HS-27A (cell line): ENCODE measurements at regions not wholly inside any gene's neighbourhood (a gene's known extent, or its start where the extent isn't known, plus 50 kb on each side); places are given as distances from the start of the nearest gene placed in this dataset.
"Not testable (repeated sequence)": the region's sequence is repeated elsewhere in the genome, so short reads cannot be mapped to it uniquely, and the experiment has no call there.

Source experiments
- DNase-seq: peaks from one replicate; pipeline ENCODE4 v3.0.0-alpha.2; 2012; ENCODE audit warnings: low read depth, missing footprints

DNA sequence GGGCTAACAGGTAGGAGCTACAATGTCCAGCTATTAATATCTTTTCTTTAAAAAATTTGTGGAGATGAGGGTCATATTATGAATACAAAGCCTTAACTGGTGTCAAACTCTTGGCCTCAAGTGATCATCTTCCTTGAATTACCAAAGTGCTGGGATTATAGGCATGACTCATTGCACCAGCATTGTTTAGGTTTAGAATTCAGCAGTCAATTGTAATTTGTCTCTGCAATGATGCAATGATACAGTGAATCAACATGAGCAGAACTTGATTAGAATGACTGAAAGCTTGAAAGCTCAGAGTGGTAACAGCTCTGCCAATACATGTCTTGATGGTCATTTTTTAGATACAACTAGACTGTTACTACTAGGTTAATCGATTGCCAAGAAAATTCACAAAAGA, 752.8 kb upstream of the MIR17HG start:
- peak; percentile 5 for DNase-seq

GRCh38 chr13:90605664-90606063, 741.8 kb upstream of the MIR17HG start:
- DNase-seq = no peak

DNA sequence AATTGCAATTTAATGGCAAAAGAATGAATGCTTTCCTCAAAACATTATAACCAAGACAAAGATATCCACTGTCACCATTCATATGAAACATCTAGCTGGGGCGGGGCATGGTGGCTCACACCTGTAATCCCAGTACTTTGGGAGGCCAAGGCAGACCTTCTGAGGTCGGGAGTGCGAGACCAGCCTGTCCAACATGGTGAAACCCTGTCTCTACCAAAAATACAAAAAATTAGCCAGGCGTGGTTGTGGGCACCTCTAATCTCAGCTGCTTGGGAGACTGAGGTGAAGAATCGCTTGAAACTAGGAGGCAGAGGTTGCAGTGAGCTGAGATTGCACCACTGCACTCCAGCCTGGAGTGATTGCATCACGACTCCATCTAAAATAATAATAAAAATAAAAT, 740.6 kb upstream of the MIR17HG start:
- not testable (repeated sequence) for DNase-seq

DNA sequence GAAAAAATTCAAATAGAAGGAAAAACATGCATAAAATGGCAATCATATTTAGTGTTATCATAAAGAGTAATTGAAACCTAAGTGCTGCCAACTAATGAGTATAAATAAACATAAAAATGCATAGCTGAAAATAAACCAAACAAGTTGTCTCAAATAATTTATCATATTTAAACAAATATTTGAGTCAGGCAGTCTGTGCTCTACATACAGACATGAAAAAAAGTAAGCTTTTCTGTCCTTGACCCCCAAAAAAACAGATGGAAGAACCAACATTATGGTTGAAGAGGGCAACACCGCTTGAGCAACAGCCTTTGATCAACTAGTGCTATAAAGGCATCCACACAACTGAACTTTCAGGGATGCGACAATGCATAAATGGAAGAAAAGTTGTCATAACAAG, 735.1 kb upstream of the MIR17HG start:
- DNase-seq = no peak

DNA sequence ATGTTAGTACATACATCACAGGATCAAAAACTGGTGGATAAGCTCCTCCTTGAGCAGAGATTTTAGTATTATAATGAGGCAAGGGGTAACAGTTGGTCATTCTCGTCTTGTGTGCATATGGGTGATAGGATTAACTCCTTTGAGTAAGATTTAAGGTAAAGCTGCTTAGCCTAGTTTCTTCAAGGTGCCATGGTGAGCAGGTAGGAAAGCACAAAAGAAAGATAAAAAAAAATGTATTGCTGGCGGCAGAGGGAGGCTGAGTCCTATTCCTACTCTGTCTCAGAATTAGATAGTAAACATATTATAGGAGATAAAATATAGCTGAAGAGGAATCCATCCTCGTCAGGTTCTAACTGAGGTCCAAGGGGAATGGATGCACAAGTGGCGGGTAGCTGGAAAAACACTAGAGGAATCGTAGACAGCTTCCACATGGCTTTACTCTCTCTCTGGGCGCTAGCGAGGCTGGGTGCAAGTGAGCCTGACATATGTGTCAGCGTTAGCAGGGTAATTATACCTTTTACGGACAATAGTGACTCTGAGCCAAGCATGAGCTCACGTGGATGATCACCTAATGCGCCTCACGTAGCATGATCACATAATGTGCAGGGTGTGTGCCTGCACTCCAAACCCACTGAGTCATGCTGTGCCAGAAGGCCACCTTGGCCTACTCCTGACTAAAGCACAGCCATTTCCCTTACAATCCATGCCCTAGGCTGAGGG, 734.3 kb upstream of the MIR17HG start:
- no peak for DNase-seq

GRCh38 chr13:90615236-90615635, 732.3 kb upstream of the MIR17HG start:
- no peak for DNase-seq

DNA sequence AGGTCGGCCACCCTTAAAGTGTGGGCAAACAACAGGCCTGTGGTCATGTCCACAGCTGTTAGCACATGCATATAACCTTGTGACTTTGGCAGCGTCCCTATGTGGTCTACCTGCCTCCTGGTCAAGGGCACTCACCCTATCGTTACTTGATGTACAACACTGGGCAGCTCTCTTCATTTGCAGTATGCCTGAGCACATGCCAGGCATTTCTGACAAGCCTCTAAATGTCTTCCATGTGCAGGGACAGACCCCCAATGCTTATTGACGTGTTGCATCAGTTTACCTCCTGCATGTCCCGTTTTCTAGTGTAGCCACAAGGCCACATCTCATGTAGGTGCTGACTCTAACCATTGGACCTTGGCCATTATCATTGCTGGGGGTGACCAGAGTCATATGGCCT, 731.7 kb upstream of the MIR17HG start:
- DNase-seq = no peak

DNA sequence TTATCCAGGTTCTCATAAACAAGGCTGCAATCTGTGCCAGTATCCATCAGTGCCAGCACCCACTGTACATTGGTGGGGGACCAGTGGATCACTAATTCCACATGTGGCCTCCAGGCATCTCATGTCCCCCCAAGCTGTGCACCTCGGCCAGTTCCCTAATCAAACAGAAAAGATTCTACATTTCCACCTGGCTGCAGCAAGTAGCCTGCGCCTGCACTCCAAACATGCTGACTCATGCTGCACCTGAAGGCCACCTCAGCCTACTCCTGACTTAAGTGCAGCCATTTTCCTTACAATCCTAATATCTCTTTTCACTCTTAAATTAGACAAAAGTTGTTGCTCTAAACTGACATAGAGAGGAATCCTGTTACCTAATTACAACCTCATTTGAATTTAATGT, 729.4 kb upstream of the MIR17HG start:
- DNase-seq = no peak

GRCh38 chr13:90622541-90622940, 724.9 kb upstream of the MIR17HG start:
- DNase-seq = no peak

DNA sequence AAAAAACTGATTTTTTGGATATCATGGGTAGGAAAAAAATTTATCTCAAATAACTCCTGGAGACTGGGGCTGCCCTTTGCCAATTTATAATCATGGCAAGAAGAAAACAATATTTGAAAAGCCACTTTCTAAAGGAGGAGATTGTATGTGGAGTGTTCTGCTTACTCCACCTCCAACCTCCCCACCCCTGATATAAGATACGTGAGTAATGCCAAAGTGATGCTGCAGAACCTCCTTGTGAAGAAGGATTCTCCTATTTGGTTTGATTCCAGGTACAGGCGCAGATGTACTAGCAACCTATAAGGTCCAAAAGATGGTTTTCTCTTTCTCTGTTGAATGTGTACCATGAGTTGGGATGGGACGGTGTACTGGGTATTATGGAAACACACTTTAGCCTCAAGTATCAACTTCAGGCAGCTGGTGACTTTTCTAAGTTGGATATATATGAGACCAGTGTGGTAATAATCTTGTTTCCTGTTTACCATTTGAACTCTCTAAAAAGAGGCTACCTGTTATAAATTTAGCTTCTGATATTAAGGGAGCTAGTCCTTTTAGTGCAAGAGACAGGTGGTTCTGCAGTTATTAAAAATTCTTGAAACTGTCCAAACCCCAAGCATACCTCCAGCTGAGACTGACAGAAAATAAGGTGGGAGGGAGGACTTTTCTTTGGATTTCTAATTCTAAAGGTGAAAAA, 724.0 kb upstream of the MIR17HG start:
- DNase-seq = no peak

GRCh38 chr13:90627813-90628212, 719.7 kb upstream of the MIR17HG start:
- no peak for DNase-seq

- no peak for DNase-seq
Observed at GRCh38 chr13:90628471-90628870, 719.0 kb upstream of the MIR17HG start.

DNA sequence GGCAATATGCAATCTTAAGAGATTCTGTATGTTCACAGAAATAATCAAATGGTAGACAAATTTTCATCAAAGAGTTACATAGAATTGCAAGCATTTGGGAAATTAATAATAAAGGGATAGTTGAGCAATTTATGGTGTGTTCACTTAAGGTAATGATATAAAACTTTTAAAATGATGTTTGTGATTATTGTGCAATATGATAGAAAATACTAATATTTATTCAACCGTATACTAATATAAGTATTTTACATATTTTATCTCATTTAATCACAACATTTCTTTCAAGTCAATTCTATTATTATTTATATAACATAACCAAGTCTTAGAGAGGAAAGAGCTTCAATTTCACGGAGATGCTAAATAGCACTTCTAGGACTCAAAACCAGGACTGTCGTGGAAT, 716.8 kb upstream of the MIR17HG start:
- no peak for DNase-seq

DNA sequence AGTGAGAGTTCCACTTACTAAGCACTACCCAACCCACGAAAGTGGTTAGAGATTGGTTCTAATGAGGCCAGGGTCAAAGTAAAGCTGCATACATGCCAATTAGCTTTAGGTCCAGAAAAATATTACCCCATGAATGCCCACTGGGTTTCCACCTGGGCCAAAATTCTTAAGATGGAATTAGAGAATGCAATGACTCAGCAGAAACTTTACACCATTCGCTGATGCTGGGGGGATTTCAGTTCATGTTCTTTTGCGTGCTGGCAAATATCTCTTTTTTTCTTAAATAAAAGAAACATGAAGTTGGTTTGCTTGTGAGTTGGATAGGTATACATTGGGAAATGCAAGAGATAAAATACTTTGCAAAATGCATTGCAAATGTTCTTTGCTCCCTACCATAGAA, 715.3 kb upstream of the MIR17HG start:
- DNase-seq = no peak

- DNase-seq = no peak
Observed at GRCh38 chr13:90633849-90634248, 713.6 kb upstream of the MIR17HG start.

GRCh38 chr13:90640976-90641375, 706.5 kb upstream of the MIR17HG start:
- DNase-seq = no peak

DNA sequence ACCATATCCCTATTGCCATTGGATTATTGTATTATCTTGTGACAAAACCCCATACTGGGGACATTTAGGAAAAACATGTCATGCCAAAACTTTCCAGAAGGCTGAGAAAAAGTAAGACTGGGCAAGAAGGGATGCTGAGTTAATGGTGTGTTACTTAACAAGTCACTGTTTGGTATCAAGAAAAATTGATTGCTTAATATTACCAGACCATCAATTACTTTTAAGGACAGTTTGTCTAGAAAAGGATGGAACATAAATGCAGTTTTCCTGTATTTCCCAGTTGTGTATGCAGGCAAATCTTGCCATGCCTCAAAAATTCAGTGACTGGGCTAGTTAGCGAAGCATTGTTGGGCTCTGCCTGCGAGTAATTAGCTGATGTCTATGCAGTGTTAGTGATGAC, 705.6 kb upstream of the MIR17HG start:
- no peak for DNase-seq

DNA sequence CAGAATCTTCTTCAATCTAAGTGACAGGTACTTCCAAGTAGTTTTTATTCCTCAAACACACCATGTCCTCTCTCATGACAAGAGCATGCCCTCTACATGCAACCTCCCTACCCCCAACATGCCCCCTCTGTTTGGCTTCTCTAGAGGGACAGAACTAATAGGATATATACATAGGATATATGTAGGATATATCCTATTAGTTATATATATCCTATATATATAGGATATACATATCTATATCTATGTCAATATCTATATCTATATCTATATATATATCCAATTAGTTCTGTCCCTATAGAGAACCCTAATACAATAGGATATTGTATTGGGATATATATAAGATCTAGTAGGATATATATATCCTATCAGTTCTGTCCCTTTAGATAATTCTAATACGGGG, 701.9 kb upstream of the MIR17HG start:
- DNase-seq = no peak

GRCh38 chr13:90648497-90648896, 699.0 kb upstream of the MIR17HG start:
- DNase-seq = no peak

DNA sequence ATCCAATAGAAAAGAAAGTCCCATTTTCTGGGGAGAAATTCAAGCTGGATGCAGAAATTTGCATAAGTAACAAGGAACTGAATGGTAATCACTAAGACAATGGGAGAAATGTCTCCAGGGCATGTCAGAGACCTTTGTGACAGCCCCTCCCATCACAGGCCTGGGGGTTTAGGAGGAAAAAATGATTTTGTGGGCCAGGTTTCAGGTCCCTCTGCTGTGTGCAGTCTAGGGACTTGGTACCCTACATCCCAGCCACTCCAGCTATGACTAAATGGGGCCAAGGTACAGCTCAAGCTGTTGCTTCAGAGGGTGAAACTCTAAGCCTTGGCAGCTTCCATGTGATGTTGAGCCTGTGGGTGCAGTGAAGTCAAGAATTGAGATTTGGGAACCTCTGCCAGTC, 695.5 kb upstream of the MIR17HG start:
- DNase-seq = no peak

DNA sequence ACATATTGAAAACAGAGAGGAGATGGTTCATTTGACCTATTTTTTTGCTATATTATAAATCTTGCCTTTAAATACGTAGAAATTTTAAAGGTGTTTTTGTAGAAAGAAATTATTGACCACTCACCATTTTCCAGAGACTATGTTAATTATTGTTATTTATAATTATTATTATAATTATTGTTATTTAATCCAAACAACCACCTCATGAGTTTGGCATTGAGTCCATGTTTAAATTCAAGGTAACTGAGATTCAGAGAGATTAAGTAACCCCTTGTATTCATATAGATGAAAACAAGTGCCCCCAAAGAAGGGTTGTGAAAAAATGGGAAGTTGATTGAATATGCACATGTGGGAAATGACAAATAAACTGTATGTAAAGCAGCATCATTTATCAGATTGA, 692.5 kb upstream of the MIR17HG start:
- no peak for DNase-seq

GRCh38 chr13:90664200-90664599, 683.3 kb upstream of the MIR17HG start:
- not testable (repeated sequence) for DNase-seq

DNA sequence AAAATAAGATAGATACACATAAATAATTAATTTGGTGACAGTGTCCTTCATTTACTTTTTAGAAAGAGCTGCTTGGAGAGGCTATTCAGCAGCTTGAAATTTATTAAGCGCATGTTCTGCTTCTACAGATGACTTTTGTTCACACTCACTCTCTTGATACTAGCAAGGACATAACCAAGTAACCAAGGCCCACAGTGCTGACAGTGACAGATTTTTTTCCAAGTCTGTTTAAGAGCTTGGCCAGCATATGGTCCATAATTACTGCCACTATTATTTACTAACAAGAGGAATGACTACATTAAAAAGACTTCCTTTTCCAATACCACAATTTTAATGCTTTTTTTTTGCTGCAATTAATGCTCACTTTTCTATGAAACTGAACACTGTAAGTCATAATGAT, 673.7 kb upstream of the MIR17HG start:
- DNase-seq = no peak

- no peak for DNase-seq
Observed at GRCh38 chr13:90675129-90675528, 672.4 kb upstream of the MIR17HG start.
